ENCODE measurements at regions not wholly inside any gene's neighbourhood (a gene's known extent, or its start where the extent isn't known, plus 50 kb on each side); places are given as distances from the start of the nearest gene placed in this dataset.

DNA sequence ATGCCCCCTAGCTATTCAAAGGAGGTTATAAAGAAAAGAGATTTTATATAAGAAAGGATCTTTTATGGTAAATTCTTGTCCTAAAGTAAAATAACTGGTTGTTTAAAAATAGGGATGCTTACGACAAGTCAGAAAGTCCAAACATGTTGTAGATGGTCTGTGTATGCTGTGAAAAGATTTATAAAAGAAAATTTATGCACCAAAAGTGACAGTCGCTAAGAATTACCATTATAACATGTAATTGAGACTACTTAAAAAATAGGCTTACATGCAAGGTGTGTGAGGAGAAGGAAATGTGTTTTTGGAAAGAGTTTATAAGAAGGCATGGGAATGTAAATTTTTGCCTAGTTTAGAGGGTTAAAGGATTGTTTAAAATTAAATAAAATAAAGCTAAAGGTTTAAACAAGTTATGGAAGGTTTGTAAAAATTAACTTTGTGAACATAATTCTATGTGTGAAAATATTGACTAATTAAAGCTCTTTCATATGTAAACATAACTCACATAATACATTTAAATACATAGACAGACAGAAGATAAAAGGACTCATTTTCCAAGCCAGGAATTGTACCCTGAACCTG is 118.5 kb downstream of the LYZL1 start:
- no peak for DNase-seq (ENCODE audit: low read depth)
- TF ChIP-seq, protein P1, sequence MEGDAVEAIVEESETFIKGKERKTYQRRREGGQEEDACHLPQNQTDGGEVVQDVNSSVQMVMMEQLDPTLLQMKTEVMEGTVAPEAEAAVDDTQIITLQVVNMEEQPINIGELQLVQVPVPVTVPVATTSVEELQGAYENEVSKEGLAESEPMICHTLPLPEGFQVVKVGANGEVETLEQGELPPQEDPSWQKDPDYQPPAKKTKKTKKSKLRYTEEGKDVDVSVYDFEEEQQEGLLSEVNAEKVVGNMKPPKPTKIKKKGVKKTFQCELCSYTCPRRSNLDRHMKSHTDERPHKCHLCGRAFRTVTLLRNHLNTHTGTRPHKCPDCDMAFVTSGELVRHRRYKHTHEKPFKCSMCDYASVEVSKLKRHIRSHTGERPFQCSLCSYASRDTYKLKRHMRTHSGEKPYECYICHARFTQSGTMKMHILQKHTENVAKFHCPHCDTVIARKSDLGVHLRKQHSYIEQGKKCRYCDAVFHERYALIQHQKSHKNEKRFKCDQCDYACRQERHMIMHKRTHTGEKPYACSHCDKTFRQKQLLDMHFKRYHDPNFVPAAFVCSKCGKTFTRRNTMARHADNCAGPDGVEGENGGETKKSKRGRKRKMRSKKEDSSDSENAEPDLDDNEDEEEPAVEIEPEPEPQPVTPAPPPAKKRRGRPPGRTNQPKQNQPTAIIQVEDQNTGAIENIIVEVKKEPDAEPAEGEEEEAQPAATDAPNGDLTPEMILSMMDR (IDR thresholded peaks at IDR 0.05; ENCODE audit: control insufficient read depth, extremely low read depth, insufficient read depth) = no peak

More for the DNA sequence above, 118.5 kb downstream of the LYZL1 start:
- H3K4me3 ChIP-seq (ENCODE audit: low read depth, low read length) = no peak overlapping the region

Measured in LNCaP clone FGC (cell line).